ENCODE measurements at regions not wholly inside any gene's neighbourhood (a gene's known extent, or its start where the extent isn't known, plus 50 kb on each side); places are given as distances from the start of the nearest gene placed in this dataset.

DNA sequence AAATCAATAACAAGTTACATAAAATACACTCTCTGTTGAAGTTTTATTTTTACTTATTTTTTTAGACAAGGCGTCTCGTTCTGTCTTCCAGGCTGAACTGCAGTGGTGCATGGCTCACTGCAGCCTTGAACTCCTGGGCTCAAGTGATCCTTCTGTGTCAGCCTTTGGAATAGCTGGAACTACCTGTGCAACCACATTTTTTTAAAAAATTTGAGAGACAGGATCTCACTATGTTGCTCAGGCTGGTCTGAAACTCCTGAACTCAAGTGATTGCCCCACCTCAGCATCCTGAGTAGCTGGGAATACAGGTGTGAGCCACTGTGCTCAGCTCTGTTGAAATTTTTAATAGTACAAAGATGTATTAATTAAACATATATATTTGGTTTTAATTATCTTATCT, 614.3 kb upstream of the ARRDC4 start:
- ChIA-PET POLR2A (interaction anchor here (0.6 kb wide), 1 partner anchor 531 kb away, joined by 3 read pairs; no protein-coding TSS in a partner anchor), CTCF (no interaction called here)
- TF ChIP-seq, protein P1, sequence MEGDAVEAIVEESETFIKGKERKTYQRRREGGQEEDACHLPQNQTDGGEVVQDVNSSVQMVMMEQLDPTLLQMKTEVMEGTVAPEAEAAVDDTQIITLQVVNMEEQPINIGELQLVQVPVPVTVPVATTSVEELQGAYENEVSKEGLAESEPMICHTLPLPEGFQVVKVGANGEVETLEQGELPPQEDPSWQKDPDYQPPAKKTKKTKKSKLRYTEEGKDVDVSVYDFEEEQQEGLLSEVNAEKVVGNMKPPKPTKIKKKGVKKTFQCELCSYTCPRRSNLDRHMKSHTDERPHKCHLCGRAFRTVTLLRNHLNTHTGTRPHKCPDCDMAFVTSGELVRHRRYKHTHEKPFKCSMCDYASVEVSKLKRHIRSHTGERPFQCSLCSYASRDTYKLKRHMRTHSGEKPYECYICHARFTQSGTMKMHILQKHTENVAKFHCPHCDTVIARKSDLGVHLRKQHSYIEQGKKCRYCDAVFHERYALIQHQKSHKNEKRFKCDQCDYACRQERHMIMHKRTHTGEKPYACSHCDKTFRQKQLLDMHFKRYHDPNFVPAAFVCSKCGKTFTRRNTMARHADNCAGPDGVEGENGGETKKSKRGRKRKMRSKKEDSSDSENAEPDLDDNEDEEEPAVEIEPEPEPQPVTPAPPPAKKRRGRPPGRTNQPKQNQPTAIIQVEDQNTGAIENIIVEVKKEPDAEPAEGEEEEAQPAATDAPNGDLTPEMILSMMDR (IDR thresholded peaks at IDR 0.05; ENCODE audit: low read depth, low read length): no peak
- H3K27me3 ChIP-seq (ENCODE audit: control insufficient read depth, insufficient read depth, low read length): no peaks in the 10 kb centered on the region
- no peak for DNase-seq (ENCODE audit: low read depth, low spot score)
- H3K9me3 ChIP-seq (ENCODE audit: control insufficient read depth, insufficient read depth, low read length): peaks cover 6% of the 10 kb centered on the region; the same call in 1 of the 2 replicates
- no peak overlapping the region for H3K4me3 ChIP-seq (ENCODE audit: low read depth, low read length)
- no peak overlapping the region for H3K27ac ChIP-seq (ENCODE audit: low read depth, low read length)

DNA sequence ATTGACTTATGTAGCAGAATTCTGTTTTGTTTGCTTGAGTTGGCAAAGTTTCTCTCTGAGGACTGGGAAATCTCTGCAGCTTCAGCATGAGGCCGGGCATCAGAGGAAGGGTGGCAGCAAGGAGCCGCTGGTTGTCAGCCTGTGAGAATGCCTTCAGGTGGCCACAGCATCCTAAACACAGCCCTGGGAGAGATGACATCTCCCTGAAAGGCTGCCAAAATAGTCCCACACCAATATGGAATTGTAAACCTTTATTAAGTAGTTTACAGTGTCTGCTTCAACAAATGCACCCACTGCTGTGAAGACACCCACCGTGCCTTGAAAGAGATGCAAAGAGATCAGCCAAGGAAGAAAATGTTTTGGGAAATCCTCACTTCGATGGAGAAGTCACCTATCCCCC, 609.7 kb upstream of the ARRDC4 start:
- ChIA-PET CTCF (no interaction called here), POLR2A (no interaction called here)
- TF ChIP-seq, protein P1 (IDR thresholded peaks at IDR 0.05; ENCODE audit: low read depth, low read length): no peak
- Histone ChIP-seq H3K4me3 (ENCODE audit: low read depth, low read length) (no peak overlapping the region), H3K27ac (ENCODE audit: low read depth, low read length) (no peak overlapping the region), H3K9me3 (ENCODE audit: control insufficient read depth, insufficient read depth, low read length) (peaks cover 8% of the 10 kb centered on the region; the same call in 1 of the 2 replicates), H3K27me3 (ENCODE audit: control insufficient read depth, insufficient read depth, low read length) (no peaks in the 10 kb centered on the region)
- DNase-seq (ENCODE audit: low read depth, low spot score): no peak

DNA sequence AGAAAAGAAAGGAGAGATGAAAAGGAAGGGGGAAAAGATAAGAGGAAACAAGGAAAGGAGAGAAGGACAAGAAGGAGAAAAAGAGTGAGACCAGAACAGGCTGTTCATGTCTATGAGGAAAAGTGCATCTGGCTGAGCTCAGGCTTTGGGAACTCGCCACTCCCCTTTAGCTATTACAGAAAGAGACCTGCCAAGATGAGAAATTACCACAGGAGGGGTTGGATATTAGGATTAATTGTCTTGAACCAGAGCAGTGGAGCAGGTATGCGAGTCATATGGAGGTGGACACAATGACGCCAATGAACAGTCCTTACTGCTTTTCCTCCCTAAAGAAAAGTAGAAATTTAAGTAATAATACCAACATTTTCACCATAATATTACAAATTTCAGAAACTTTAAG, 577.0 kb upstream of the ARRDC4 start:
- POLR2A ChIA-PET: no interaction called here
- Histone ChIP-seq H3K27me3 (ENCODE audit: control insufficient read depth, insufficient read depth, low read length) (no peaks in the 10 kb centered on the region), H3K9me3 (ENCODE audit: control insufficient read depth, insufficient read depth, low read length) (peaks cover 23% of the 10 kb centered on the region), H3K4me3 (ENCODE audit: low read depth, low read length) (no peak overlapping the region), H3K27ac (ENCODE audit: low read depth, low read length) (no peak overlapping the region)
- TF ChIP-seq, protein P1 (IDR thresholded peaks at IDR 0.05; ENCODE audit: low read depth, low read length): no peak
- CTCF ChIA-PET: no interaction called here
- no peak for DNase-seq (ENCODE audit: low read depth, low spot score)

DNA sequence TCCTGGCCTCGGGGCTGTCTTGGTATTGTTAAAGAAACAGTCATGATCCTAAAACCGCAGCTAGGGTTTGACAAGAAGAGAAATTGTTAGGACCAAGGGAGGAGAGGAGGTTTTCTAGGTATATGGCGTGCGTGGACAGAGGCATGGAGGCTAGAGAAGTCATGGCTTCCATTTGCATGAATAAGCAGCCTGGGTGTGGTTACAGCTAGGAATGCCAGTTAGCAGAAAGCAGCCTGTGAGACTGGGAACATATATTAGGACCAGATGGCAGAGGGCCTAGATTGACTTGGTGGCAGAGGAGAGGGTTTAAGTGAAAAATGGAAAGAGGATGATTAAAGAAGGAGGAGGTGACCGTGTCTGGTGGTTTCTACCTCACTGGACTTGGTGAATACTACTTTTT, 573.6 kb upstream of the ARRDC4 start:
- DNase-seq (ENCODE audit: low read depth, low spot score): no peak
- ChIA-PET POLR2A (no interaction called here), CTCF (no interaction called here)
- H3K4me3 ChIP-seq (ENCODE audit: low read depth, low read length): no peak overlapping the region
- TF ChIP-seq, protein P1 (IDR thresholded peaks at IDR 0.05; ENCODE audit: low read depth, low read length): no peak
- H3K9me3 ChIP-seq (ENCODE audit: control insufficient read depth, insufficient read depth, low read length): peaks cover 20% of the 10 kb centered on the region
- no peak overlapping the region for H3K27ac ChIP-seq (ENCODE audit: low read depth, low read length)
- no peaks in the 10 kb centered on the region for H3K27me3 ChIP-seq (ENCODE audit: control insufficient read depth, insufficient read depth, low read length)

DNA sequence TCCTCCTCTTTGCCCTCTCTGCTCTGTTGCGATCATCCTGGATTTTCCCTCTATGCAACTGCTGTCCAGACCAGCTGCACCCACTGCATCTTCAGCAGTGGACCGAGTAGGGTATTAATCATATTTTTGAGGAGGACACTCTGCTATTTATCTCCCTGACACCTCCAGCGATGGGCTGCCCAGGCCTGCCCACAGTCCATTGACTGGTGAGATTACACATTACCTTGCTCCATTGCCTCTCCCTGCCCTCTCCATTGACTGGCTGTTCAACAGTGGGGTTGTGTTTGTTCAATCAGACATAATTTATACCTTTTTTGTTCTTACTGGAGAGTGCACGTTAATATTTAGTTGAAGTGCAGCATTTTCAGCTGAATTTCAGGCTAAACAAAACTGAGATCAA, 559.3 kb upstream of the ARRDC4 start:
- ChIA-PET CTCF (no interaction called here), POLR2A (no interaction called here)
- no peaks in the 10 kb centered on the region for H3K27me3 ChIP-seq (ENCODE audit: control insufficient read depth, insufficient read depth, low read length)
- TF ChIP-seq, protein P1 (IDR thresholded peaks at IDR 0.05; ENCODE audit: low read depth, low read length): no peak
- H3K9me3 ChIP-seq (ENCODE audit: control insufficient read depth, insufficient read depth, low read length): peaks cover 11% of the 10 kb centered on the region
- DNase-seq (ENCODE audit: low read depth, low spot score): no peak
- H3K27ac ChIP-seq (ENCODE audit: low read depth, low read length): no peak overlapping the region
- no peak overlapping the region for H3K4me3 ChIP-seq (ENCODE audit: low read depth, low read length)
